H1 (cell line): ENCODE measurements at regions not wholly inside any gene's neighbourhood (a gene's known extent, or its start where the extent isn't known, plus 50 kb on each side); places are given as distances from the start of the nearest gene placed in this dataset.
"Not testable (repeated sequence)": the region's sequence is repeated elsewhere in the genome, so short reads cannot be mapped to it uniquely, and the experiment has no call there.

Experiments used
- CTCF ChIA-PET: fragments of 300-600 bp; sonication (Branson Sonifier 250); formaldehyde crosslinking; loops from one replicate; lab custom pipeline; 2021; ENCODE audit not compliant: partially characterized antibody; lab: Charles Lee
- POLR2A ChIA-PET: fragments of 300-600 bp; sonication (Branson Sonifier 250); formaldehyde crosslinking; loops from one replicate; lab custom pipeline; 2021; ENCODE audit warnings: inconsistent platforms; ENCODE audit not compliant: partially characterized antibody; lab: Charles Lee
- DNase-seq, 2 experiments: peaks; one replicate each; pipeline versions ENCODE4 v3.0.0 to v3.0.0-alpha.2; 2010 to 2022; ENCODE audit warnings: low spot score in 2 of 2, low read depth in 1 of 2, mixed read lengths in 1 of 2
- FAIRE-seq: peaks from 2 replicates; lab custom pipeline; 2011; peaks lifted over from hg19 to GRCh38; lab: Jason Lieb, UNC
- H2AFZ ChIP-seq: 2 replicates; pipeline ENCODE4 v1.8.1; 2012; ENCODE audit warnings: low read length, inconsistent platforms
- H2AK5ac ChIP-seq: 2 replicates; pipeline ENCODE4 v1.6.1; 2013; ENCODE audit warnings: low read depth, low read length
- H2BK120ac ChIP-seq: replicated peaks from 2 replicates; pipeline ENCODE3; 2013; ENCODE audit warnings: low read depth, low read length, inconsistent platforms
- H2BK12ac ChIP-seq: 2 replicates; pipeline ENCODE4 v1.6.1; 2013; ENCODE audit warnings: low read depth, low read length
- H2BK15ac ChIP-seq: 2 replicates; pipeline ENCODE4 v1.6.1; 2013; ENCODE audit warnings: low read length
- H2BK20ac ChIP-seq: 2 replicates; pipeline ENCODE4 v1.6.1; 2013; ENCODE audit warnings: low read length
- H2BK5ac ChIP-seq: 2 replicates; pipeline ENCODE4 v1.6.1; 2013; ENCODE audit warnings: low read depth, low read length
- H3K14ac ChIP-seq: 2 replicates; pipeline ENCODE4 v1.6.1; 2013; ENCODE audit warnings: inconsistent platforms; ENCODE audit not compliant: insufficient read length
- H3K18ac ChIP-seq: 2 replicates; pipeline ENCODE4 v1.6.1; 2013; ENCODE audit warnings: low read length; ENCODE audit errors: extremely low read depth
- H3K23ac ChIP-seq: 2 replicates; pipeline ENCODE4 v1.6.1; 2013; ENCODE audit warnings: inconsistent platforms; ENCODE audit not compliant: insufficient read length
- H3K23me2 ChIP-seq: 2 replicates; pipeline ENCODE4 v1.6.1; 2013; ENCODE audit warnings: low read depth, low read length
- H3K27ac ChIP-seq: 2 replicates; pipeline ENCODE4 v1.6.1; 2011; ENCODE audit warnings: low read depth, low read length, inconsistent platforms
- H3K27me3 ChIP-seq, 4 experiments: replicated peaks in 1 of 4; 1 replicate in 1 of 4; 2 replicates in 3 of 4; pipeline versions ENCODE4 v1.6.1 to v1.8.1; 2011 to 2013; ENCODE audit warnings: low read length in 3 of 4, mild to moderate bottlenecking in 3 of 4, inconsistent platforms in 2 of 4, mixed read lengths in 2 of 4, moderate library complexity in 1 of 4; ENCODE audit not compliant: control insufficient read depth in 3 of 4, insufficient read depth in 3 of 4; ENCODE audit errors: extremely low read depth in 1 of 4
- H3K36me3 ChIP-seq, 4 experiments: 2 replicates each; pipeline versions ENCODE4 v1.6.1 to v1.8.1; 2011 to 2013; ENCODE audit warnings: mild to moderate bottlenecking in 4 of 4, low read length in 3 of 4, moderate library complexity in 2 of 4, control low read depth in 1 of 4, inconsistent platforms in 1 of 4; ENCODE audit not compliant: insufficient read depth in 4 of 4, control insufficient read depth in 2 of 4
- H3K4ac ChIP-seq: replicated peaks from 2 replicates; pipeline ENCODE3; 2013; ENCODE audit warnings: low read length, low read depth, mixed read lengths, inconsistent platforms; ENCODE audit not compliant: insufficient read length
- H3K4me1 ChIP-seq, 4 experiments: replicated peaks in 1 of 4; 1 replicate in 1 of 4; 2 replicates in 3 of 4; pipeline versions ENCODE4 v1.6.1 to v1.8.1; 2011 to 2013; ENCODE audit warnings: low read length in 3 of 4, inconsistent platforms in 2 of 4, mixed read lengths in 1 of 4; ENCODE audit not compliant: insufficient read depth in 4 of 4, control insufficient read depth in 3 of 4
- H3K4me2 ChIP-seq, 2 experiments: 2 replicates each; pipeline versions ENCODE4 v1.6.1 to v1.8.1; 2011 to 2013; ENCODE audit warnings: low read depth in 2 of 2, low read length in 2 of 2, control low read depth in 1 of 2, inconsistent platforms in 1 of 2, mild to moderate bottlenecking in 1 of 2; ENCODE audit not compliant: insufficient read depth in 1 of 2
- H3K4me3 ChIP-seq, 4 experiments: fragments of 200-600, 300-600 bp in 1 of 4; sonication (generic), shearing (Covaris generic), sonication (Bioruptor Twin) in 1 of 4; 2 replicates each; pipeline versions ENCODE4 v1.5.1 to v1.8.1; 2011 to 2016; ENCODE audit warnings: low read length in 4 of 4, low read depth in 3 of 4, control low read depth in 2 of 4, inconsistent platforms in 2 of 4, mild to moderate bottlenecking in 2 of 4, mixed read lengths in 1 of 4, moderate library complexity in 1 of 4; ENCODE audit not compliant: insufficient read depth in 2 of 4; ENCODE audit errors: extremely low read depth in 1 of 4
- H3K56ac ChIP-seq: replicated peaks from 2 replicates; pipeline ENCODE3; 2013; ENCODE audit warnings: low read depth, mild to moderate bottlenecking, mixed read lengths, low read length, inconsistent platforms; ENCODE audit not compliant: insufficient read length
- H3K79me1 ChIP-seq: 2 replicates; pipeline ENCODE4 v1.6.1; 2013; ENCODE audit warnings: low read depth, low read length, control low read depth
- H3K79me2 ChIP-seq, 2 experiments: 2 replicates each; pipeline versions ENCODE4 v1.6.1 to v1.8.1; 2012 to 2013; ENCODE audit warnings: low read length in 2 of 2, mild to moderate bottlenecking in 2 of 2, inconsistent platforms in 1 of 2; ENCODE audit not compliant: insufficient read depth in 2 of 2, control insufficient read depth in 1 of 2
- H3K9ac ChIP-seq, 4 experiments: replicated peaks in 1 of 4; 1 replicate in 1 of 4; 2 replicates in 3 of 4; pipeline versions ENCODE4 v1.6.1 to v1.8.1; 2011 to 2013; ENCODE audit warnings: low read depth in 3 of 4, low read length in 3 of 4, control low read depth in 2 of 4, mild to moderate bottlenecking in 2 of 4, moderate library complexity in 2 of 4, inconsistent platforms in 1 of 4; ENCODE audit errors: extremely low read depth in 1 of 4
- H3K9me3 ChIP-seq, 2 experiments: 2 replicates each; pipeline versions ENCODE4 v1.6.1 to v1.8.1; 2012 to 2013; ENCODE audit warnings: mild to moderate bottlenecking in 2 of 2, moderate library complexity in 2 of 2, control low read depth in 1 of 2, inconsistent platforms in 1 of 2, low read depth in 1 of 2, low read length in 1 of 2, mixed read lengths in 1 of 2; ENCODE audit not compliant: insufficient read depth in 2 of 2
- H4K20me1 ChIP-seq, 2 experiments: replicated peaks in 1 of 2; 2 replicates each; pipeline versions ENCODE3 to v1.8.1; 2011 to 2013; ENCODE audit warnings: inconsistent platforms in 2 of 2, low read length in 2 of 2, mild to moderate bottlenecking in 1 of 2; ENCODE audit not compliant: insufficient read depth in 2 of 2, control insufficient read depth in 1 of 2
- H4K5ac ChIP-seq: 2 replicates; pipeline ENCODE4 v1.6.1; 2013; ENCODE audit warnings: low read length, low read depth, mixed read lengths, inconsistent platforms; ENCODE audit not compliant: insufficient read length
- H4K8ac ChIP-seq: 2 replicates; pipeline ENCODE4 v1.8.0; 2013; ENCODE audit warnings: mild to moderate bottlenecking, moderate library complexity, low read length, inconsistent platforms; ENCODE audit not compliant: insufficient read depth; ENCODE audit errors: extremely low read depth
- H4K91ac ChIP-seq: replicated peaks from 2 replicates; pipeline ENCODE3; 2013; ENCODE audit warnings: low read length, mixed read lengths, inconsistent platforms; ENCODE audit not compliant: insufficient read length
- CHD1 ChIP-seq: IDR thresholded peaks from 2 replicates; pipeline ENCODE4 v1.6.1; 2012; ENCODE audit warnings: low read depth, low read length, improper control_type of control experiment
- POLR2AphosphoS5 ChIP-seq: IDR thresholded peaks from 2 replicates; pipeline ENCODE4 v1.6.1; 2011; ENCODE audit warnings: low read depth, low read length
- WGBS, 2 experiments: shearing (Covaris generic) in 1 of 2; methylation state at CpG; one replicate each; pipeline versions ENCODE4 v1.1.6 to v1.1.7; 2013 to 2015; ENCODE audit warnings: low lambda C conversion rate in 2 of 2, mixed read lengths in 2 of 2, inconsistent platforms in 1 of 2, low coverage in 1 of 2, missing lambda C conversion rate in 1 of 2; ENCODE audit not compliant: insufficient replicate concordance in 2 of 2, insufficient coverage in 1 of 2, insufficient read length in 1 of 2; ENCODE audit errors: extremely low coverage in 1 of 2, missing lambda C conversion rate in 1 of 2; 5-methylcytosine and 5-hydroxymethylcytosine counted together

GRCh38 chr5:67896311-67896929 lies 319.1 kb upstream of the PIK3R1 start:
- H2BK12ac ChIP-seq: no peak overlapping the region
- no peaks in the 10 kb centered on the region for H3K79me1 ChIP-seq
- no peak overlapping the region for H4K91ac ChIP-seq
- H3K4ac ChIP-seq: no peak overlapping the region
- H2AK5ac ChIP-seq: no peak overlapping the region
- no peak overlapping the region for H3K27ac ChIP-seq
- no peaks in the 10 kb centered on the region for H3K79me2 ChIP-seq
- no peak overlapping the region for H2AFZ ChIP-seq
- POLR2A ChIA-PET: no interaction called here
- no peaks in the 10 kb centered on the region for H3K36me3 ChIP-seq
- no peak overlapping the region for H2BK15ac ChIP-seq
- no peaks in the 10 kb centered on the region for H3K23me2 ChIP-seq
- H3K4me1 ChIP-seq: no peaks in the 10 kb centered on the region
- TF ChIP-seq CHD1 (no peak), POLR2AphosphoS5 (no peak)
- TF ChIP-seq, all 59 proteins: peak for 0
- Histone ChIP-seq H3K18ac (no peak overlapping the region), H3K14ac (no peak overlapping the region), H3K4me3 (no peak overlapping the region), H2BK20ac (no peak overlapping the region), H4K8ac (no peak overlapping the region), H4K20me1 (no peaks in the 10 kb centered on the region), H2BK5ac (no peak overlapping the region), H3K9ac (no peak overlapping the region), H3K23ac (no peak overlapping the region), H3K9me3 (no peaks in the 10 kb centered on the region; a peak in 1 of 4 replicates), H3K56ac (no peak overlapping the region), H4K5ac (no peak overlapping the region), H2BK120ac (no peak overlapping the region), H3K27me3 (no peaks in the 10 kb centered on the region), H3K4me2 (no peak overlapping the region)
- DNase-seq: no peak
- FAIRE-seq: no peak
- CTCF ChIA-PET: no interaction called here
- 92% methylated on average over 3 of the region's 3 CpGs; no CpG with 5 or more reads in 1 of the 2 experiments for WGBS, 2 experiments

GRCh38 chr5:67889870-67890269 lies 325.7 kb upstream of the PIK3R1 start:
- H2BK20ac ChIP-seq, H3K56ac ChIP-seq, H3K23ac ChIP-seq, FAIRE-seq, H3K27me3 ChIP-seq, H3K9ac ChIP-seq, H3K23me2 ChIP-seq, H3K4me3 ChIP-seq, H2BK15ac ChIP-seq, H3K14ac ChIP-seq, H3K4ac ChIP-seq, H3K36me3 ChIP-seq, H2BK120ac ChIP-seq, H4K91ac ChIP-seq, H4K8ac ChIP-seq, H4K20me1 ChIP-seq, CTCF ChIA-PET, H2BK5ac ChIP-seq, POLR2A ChIA-PET, H3K27ac ChIP-seq, H4K5ac ChIP-seq, H3K79me1 ChIP-seq, H3K18ac ChIP-seq, H2BK12ac ChIP-seq, H3K4me1 ChIP-seq, H3K4me2 ChIP-seq, H3K79me2 ChIP-seq, H2AK5ac ChIP-seq, H3K9me3 ChIP-seq, H2AFZ ChIP-seq: not testable (repeated sequence)
- 47% methylated on average over 2 of the region's 15 CpGs; no CpG with 5 or more reads in 1 of the 2 experiments for WGBS, 2 experiments
- peak in 1 of 2 experiments; percentile 46 for DNase-seq
